Liver (tissue), 8 donors: ENCODE measurements at regions not wholly inside any gene's neighbourhood (a gene's known extent, or its start where the extent isn't known, plus 50 kb on each side); places are given as distances from the start of the nearest gene placed in this dataset.

Source experiments
- DNase-seq: peaks from one replicate; pipeline ENCODE4 v3.0.0-alpha.2; 2017; ENCODE audit warnings: low spot score
- H3K27ac ChIP-seq, 2 donors: one replicate each; pipeline ENCODE4 v1.7.0; 2013; ENCODE audit warnings: inconsistent platforms in 2 of 2, low read length in 2 of 2, control low read depth in 1 of 2, low read depth in 1 of 2, mild to moderate bottlenecking in 1 of 2
- H3K27me3 ChIP-seq, 4 donors: one replicate each; pipeline versions ENCODE4 v1.6.1 to v1.7.0; 2013; ENCODE audit warnings: low read length in 3 of 4, inconsistent platforms in 1 of 4, mild to moderate bottlenecking in 1 of 4, moderate library complexity in 1 of 4; ENCODE audit not compliant: control insufficient read depth in 4 of 4, insufficient read depth in 4 of 4
- H3K36me3 ChIP-seq, 4 donors: one replicate each; pipeline versions ENCODE4 v1.6.1 to v1.7.0; 2013; ENCODE audit warnings: low read length in 3 of 4, mild to moderate bottlenecking in 3 of 4, low read depth in 1 of 4, moderate library complexity in 1 of 4; ENCODE audit not compliant: control insufficient read depth in 4 of 4, insufficient read depth in 3 of 4
- H3K4me1 ChIP-seq, 4 donors: one replicate each; pipeline versions ENCODE4 v1.6.1 to v1.7.0; 2013; ENCODE audit warnings: low read length in 3 of 4, mild to moderate bottlenecking in 3 of 4, moderate library complexity in 1 of 4; ENCODE audit not compliant: control insufficient read depth in 4 of 4, insufficient read depth in 4 of 4
- H3K4me3 ChIP-seq, 3 donors: one replicate each; pipeline versions ENCODE4 v1.6.1 to v1.7.0; 2013; ENCODE audit warnings: low read length in 3 of 3, control low read depth in 1 of 3, low read depth in 1 of 3, mild to moderate bottlenecking in 1 of 3
- H3K9ac ChIP-seq, 2 donors: one replicate each; pipeline ENCODE4 v1.7.0; 2013; ENCODE audit warnings: low read length in 2 of 2, mild to moderate bottlenecking in 2 of 2, moderate library complexity in 2 of 2, control low read depth in 1 of 2, low read depth in 1 of 2
- H3K9me3 ChIP-seq, 4 donors: one replicate each; pipeline versions ENCODE4 v1.6.1 to v1.7.0; 2013; ENCODE audit warnings: low read length in 3 of 4; ENCODE audit not compliant: control insufficient read depth in 4 of 4
- ATF3 ChIP-seq: IDR thresholded peaks from 2 replicates; pipeline ENCODE4 v1.6.1; 2016; ENCODE audit warnings: antibody characterized with exemption
- CTCF ChIP-seq: fragments of 150-350 bp; IDR thresholded peaks from 2 replicates; pipeline ENCODE4 v1.5.1; 2017; ENCODE audit warnings: improper control_type of control experiment, low read depth, low read length; ENCODE audit not compliant: missing input control
- FOXA1 ChIP-seq: IDR thresholded peaks from 2 replicates; pipeline ENCODE4 v1.6.1; 2016; ENCODE audit warnings: antibody characterized with exemption
- FOXA2 ChIP-seq: IDR thresholded peaks from 2 replicates; pipeline ENCODE4 v1.6.1; 2016; ENCODE audit warnings: antibody characterized with exemption
- GABPA ChIP-seq, 2 donors: IDR thresholded peaks in 1 of 2; conservative IDR thresholded peaks in 1 of 2; 2 replicates each; pipeline ENCODE4 v1.6.1; 2016; ENCODE audit warnings: antibody characterized with exemption in 2 of 2, mild to moderate bottlenecking in 1 of 2, moderate library complexity in 1 of 2
- HNF4G ChIP-seq: IDR thresholded peaks from 2 replicates; pipeline ENCODE4 v1.6.1; 2016; ENCODE audit warnings: antibody characterized with exemption
- JUND ChIP-seq, 2 donors: IDR thresholded peaks; 2 replicates each; pipeline ENCODE4 v1.6.1; 2016; ENCODE audit warnings: antibody characterized with exemption in 2 of 2
- MAX ChIP-seq: IDR thresholded peaks from 2 replicates; pipeline ENCODE4 v1.6.1; 2016; ENCODE audit warnings: antibody characterized with exemption
- RAD21 ChIP-seq, 2 donors: IDR thresholded peaks; 2 replicates each; pipeline ENCODE4 v1.6.1; 2016; ENCODE audit warnings: antibody characterized with exemption in 2 of 2, mild to moderate bottlenecking in 2 of 2
- REST ChIP-seq: IDR thresholded peaks from 2 replicates; pipeline ENCODE4 v1.6.1; 2016; ENCODE audit warnings: antibody characterized with exemption, mild to moderate bottlenecking
- RXRA ChIP-seq, 2 donors: IDR thresholded peaks; 2 replicates each; pipeline ENCODE4 v1.6.1; 2017 to 2018; ENCODE audit warnings: antibody characterized with exemption in 2 of 2, mild to moderate bottlenecking in 1 of 2
- SP1 ChIP-seq: IDR thresholded peaks from 2 replicates; pipeline ENCODE4 v1.6.1; 2018; ENCODE audit warnings: antibody characterized with exemption, mild to moderate bottlenecking
- TAF1 ChIP-seq: conservative IDR thresholded peaks from 2 replicates; pipeline ENCODE4 v1.6.1; 2016; ENCODE audit warnings: antibody characterized with exemption, mild to moderate bottlenecking
- YY1 ChIP-seq: IDR thresholded peaks from 2 replicates; pipeline ENCODE4 v1.6.1; 2016; ENCODE audit warnings: antibody characterized with exemption, mild to moderate bottlenecking
- ZBTB33 ChIP-seq: IDR thresholded peaks from 2 replicates; pipeline ENCODE4 v1.6.1; 2016; ENCODE audit warnings: antibody characterized with exemption
- WGBS: extraction: QIAGEN DNeasy Blood & Tissue Kit; methylation state at CpG from one replicate; pipeline ENCODE4 v1.1.7; 2013; 5-methylcytosine and 5-hydroxymethylcytosine counted together
- donor health status: healthy.
- donor health status: healthy.
- donor health status: healthy.
- donor health status: healthy.
- donor health status: healthy.

GRCh38 chr2:74739733-74740241 is 85.7 kb downstream of the SEMA4F start:
- H3K9ac ChIP-seq: no peak overlapping the region
- DNase-seq: no peak
- no peaks in the 10 kb centered on the region for H3K27me3 ChIP-seq
- no peaks in the 10 kb centered on the region for H3K36me3 ChIP-seq
- 82% methylated on average over 4 of the region's 4 CpGs for WGBS
- H3K9me3 ChIP-seq: peaks cover 0 to 9% (median 1%) of the 10 kb centered on the region in 4 donors
- no peak overlapping the region for H3K4me3 ChIP-seq
- H3K4me1 ChIP-seq: no peaks in the 10 kb centered on the region
- TF ChIP-seq RXRA (IDR thresholded peaks at IDR 0.05) (no peak), TAF1 (no peak), CTCF (no peak), FOXA1 (no peak), MAX (no peak), JUND (IDR thresholded peaks at IDR 0.05) (no peak), HNF4G (no peak)
- no peak overlapping the region for H3K27ac ChIP-seq

GRCh38 chr2:74740395-74740740 is 86.3 kb downstream of the SEMA4F start:
- 80% methylated on average over 3 of the region's 3 CpGs for whole genome bisulfite sequencing
- TF ChIP-seq ZBTB33: no peak
- TF ChIP-seq FOXA2: no peak
- TF ChIP-seq HNF4G: no peak
- no peak for TF ChIP-seq REST
- TF ChIP-seq YY1: no peak
- TF ChIP-seq JUND (IDR thresholded peaks at IDR 0.05): no peak
- TF ChIP-seq RXRA (IDR thresholded peaks at IDR 0.05): no peak
- TF ChIP-seq SP1: no peak
- TF ChIP-seq FOXA1: no peak
- TF ChIP-seq GABPA (IDR thresholded peaks at IDR 0.05 in 1 of 2, conservative IDR thresholded peaks at IDR 0.05 in 1 of 2): no peak
- no peak for TF ChIP-seq RAD21 (IDR thresholded peaks at IDR 0.05)
- no peak for TF ChIP-seq MAX
- TF ChIP-seq ATF3: no peak
- Histone ChIP-seq H3K9me3 (peaks cover 0 to 9% (median 1%) of the 10 kb centered on the region in 4 donors), H3K4me1 (no peaks in the 10 kb centered on the region), H3K27me3 (no peaks in the 10 kb centered on the region), H3K4me3 (no peak overlapping the region), H3K36me3 (no peaks in the 10 kb centered on the region), H3K27ac (no peak overlapping the region), H3K9ac (no peak overlapping the region)
- DNase-seq: no peak
